ENCODE measurements at regions not wholly inside any gene's neighbourhood (a gene's known extent, or its start where the extent isn't known, plus 50 kb on each side); places are given as distances from the start of the nearest gene placed in this dataset.

GRCh38 chr3:110788794-110789193 is 282.8 kb upstream of the NECTIN3 start:
- H3K4me1 ChIP-seq, result peaks cover 2% of the 10 kb centered on the region; the same call in 1 of the 2 replicates
- no peaks in the 10 kb centered on the region for H3K36me3 ChIP-seq
- no peak overlapping the region for H3K4me3 ChIP-seq
- 0 out of 2 replicates have a peak, but pooled peaks cover 3% of the 10 kb centered on the region for H3K9me3 ChIP-seq (replicated peaks)
- no peak overlapping the region for H3K27ac ChIP-seq
- H3K27me3 ChIP-seq, result no peaks in the 10 kb centered on the region
- no peak for DNase-seq

DNA sequence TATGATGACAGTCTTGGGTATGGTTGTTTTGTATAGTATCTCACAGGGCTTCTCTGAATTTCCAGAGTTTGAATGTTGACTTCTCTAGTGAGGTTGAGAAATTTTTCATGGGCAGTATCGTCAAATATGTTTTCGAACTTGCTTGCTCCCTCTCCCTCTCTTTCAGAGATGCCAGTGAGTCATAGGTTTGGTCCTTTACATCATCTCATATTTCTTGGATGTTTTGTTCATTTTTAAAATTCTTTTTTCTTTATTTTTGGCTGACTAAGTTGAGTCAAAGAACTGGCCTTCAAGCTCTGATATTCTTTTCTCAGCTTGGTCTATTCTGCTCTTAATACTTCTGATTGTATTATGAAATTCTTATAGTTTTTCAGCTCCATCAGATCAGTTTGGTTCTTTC is 282.3 kb upstream of the NECTIN3 start:
- Histone ChIP-seq H3K27ac (no peak overlapping the region), H3K27me3 (no peaks in the 10 kb centered on the region), H3K36me3 (no peaks in the 10 kb centered on the region), H3K4me1 (peaks cover 2% of the 10 kb centered on the region; the same call in 1 of the 2 replicates), H3K9me3 (replicated peaks) (0 out of 2 replicates have a peak, but pooled peaks cover 3% of the 10 kb centered on the region), H3K4me3 (no peak overlapping the region)
- no peak for DNase-seq

- H3K9me3 ChIP-seq (replicated peaks), result 0 out of 2 replicates have a peak, but pooled peaks cover 3% of the 10 kb centered on the region
- no peak overlapping the region for H3K4me3 ChIP-seq
- H3K4me1 ChIP-seq, result peaks cover 2% of the 10 kb centered on the region; the same call in 1 of the 2 replicates
- H3K36me3 ChIP-seq, result no peaks in the 10 kb centered on the region
- H3K27me3 ChIP-seq, result no peaks in the 10 kb centered on the region
- no peak overlapping the region for H3K27ac ChIP-seq
- DNase-seq, result no peak
These were observed 281.0 kb upstream of the NECTIN3 start for GRCh38 chr3:110790631-110791030.

GRCh38 chr3:110791995-110792686 is 279.5 kb upstream of the NECTIN3 start:
- no peaks in the 10 kb centered on the region for H3K27me3 ChIP-seq
- DNase-seq, result no peak
- H3K4me3 ChIP-seq, result no peak overlapping the region
- no peaks in the 10 kb centered on the region for H3K36me3 ChIP-seq
- H3K9me3 ChIP-seq (replicated peaks), result 0 out of 2 replicates have a peak, but pooled peaks cover 3% of the 10 kb centered on the region
- peaks cover 13% of the 10 kb centered on the region for H3K4me1 ChIP-seq
- H3K27ac ChIP-seq, result no peak overlapping the region

GRCh38 chr3:110793611-110794010 is 278.0 kb upstream of the NECTIN3 start:
- no peak overlapping the region for H3K4me3 ChIP-seq
- DNase-seq, result no peak

DNA sequence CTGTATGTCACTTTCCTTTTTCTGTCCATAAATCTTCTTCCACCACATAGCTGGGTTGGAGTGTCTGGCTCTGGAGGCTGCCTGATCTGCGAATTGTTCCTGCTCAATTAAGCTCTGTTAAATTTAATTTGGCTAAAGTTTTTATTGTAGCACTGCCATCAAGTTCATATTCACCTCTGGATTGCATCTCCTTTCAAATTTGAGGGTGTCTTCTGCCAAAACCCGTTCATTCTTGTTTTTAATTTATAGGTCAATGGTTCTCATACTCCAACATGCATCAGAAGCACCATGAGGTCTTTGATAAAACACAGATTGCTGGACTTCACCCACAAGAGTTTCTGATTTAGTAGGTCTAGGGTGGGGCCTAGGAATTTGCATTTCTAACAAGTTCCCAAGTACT is 276.5 kb upstream of the NECTIN3 start:
- Histone ChIP-seq H3K27ac (no peak overlapping the region), H3K27me3 (no peaks in the 10 kb centered on the region), H3K9me3 (replicated peaks) (no peaks in the 10 kb centered on the region), H3K4me1 (peaks cover 12% of the 10 kb centered on the region), H3K4me3 (no peak overlapping the region), H3K36me3 (no peaks in the 10 kb centered on the region)
- DNase-seq, result no peak

More at GRCh38 chr3:110793611-110794010, 278.0 kb upstream of the NECTIN3 start:
- no peaks in the 10 kb centered on the region for H3K27me3 ChIP-seq
- H3K27ac ChIP-seq, result no peak overlapping the region
- H3K9me3 ChIP-seq (replicated peaks), result 0 out of 2 replicates have a peak, but pooled peaks cover 3% of the 10 kb centered on the region
- peaks cover 14% of the 10 kb centered on the region for H3K4me1 ChIP-seq
- no peaks in the 10 kb centered on the region for H3K36me3 ChIP-seq

- H3K4me3 ChIP-seq, result no peak overlapping the region
- H3K4me1 ChIP-seq, result peaks cover 12% of the 10 kb centered on the region
- no peaks in the 10 kb centered on the region for H3K9me3 ChIP-seq (replicated peaks)
- DNase-seq, result no peak
- no peaks in the 10 kb centered on the region for H3K27me3 ChIP-seq
- no peaks in the 10 kb centered on the region for H3K36me3 ChIP-seq
- no peak overlapping the region for H3K27ac ChIP-seq
These were observed 272.3 kb upstream of the NECTIN3 start for GRCh38 chr3:110799271-110799670.

DNA sequence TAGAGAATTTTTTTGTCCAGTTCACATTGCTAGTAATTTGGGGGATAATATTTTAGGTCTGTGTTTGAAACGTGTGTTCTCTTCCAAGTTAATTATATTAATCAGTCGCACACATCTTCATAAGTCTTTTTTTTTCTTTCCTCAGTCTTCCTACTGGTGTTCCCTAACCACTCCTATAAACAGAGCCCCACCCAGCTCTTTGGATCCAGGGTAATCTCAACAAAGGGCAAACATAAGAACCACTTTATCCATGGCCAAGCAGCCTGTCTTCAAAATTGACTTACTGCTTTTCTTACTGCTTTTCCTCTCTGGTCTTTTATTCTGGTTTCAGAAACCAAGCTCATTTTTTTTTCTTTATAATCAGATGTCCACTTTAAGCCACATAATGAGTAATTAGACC is 266.8 kb upstream of the NECTIN3 start:
- Histone ChIP-seq H3K4me1 (peaks cover 13% of the 10 kb centered on the region), H3K27me3 (no peaks in the 10 kb centered on the region), H3K27ac (no peak overlapping the region), H3K36me3 (no peaks in the 10 kb centered on the region), H3K9me3 (replicated peaks) (no peaks in the 10 kb centered on the region), H3K4me3 (no peak overlapping the region)
- no peak for DNase-seq

- no peaks in the 10 kb centered on the region for H3K27me3 ChIP-seq
- H3K36me3 ChIP-seq, result no peaks in the 10 kb centered on the region
- DNase-seq, result no peak
- H3K27ac ChIP-seq, result no peak overlapping the region
- peaks cover 13% of the 10 kb centered on the region for H3K4me1 ChIP-seq
- no peak overlapping the region for H3K4me3 ChIP-seq
- H3K9me3 ChIP-seq (replicated peaks), result no peaks in the 10 kb centered on the region
These were observed 264.7 kb upstream of the NECTIN3 start for GRCh38 chr3:110806924-110807323.

- Histone ChIP-seq H3K9me3 (replicated peaks) (no peaks in the 10 kb centered on the region), H3K4me1 (peaks cover 14% of the 10 kb centered on the region), H3K36me3 (no peaks in the 10 kb centered on the region), H3K27me3 (no peaks in the 10 kb centered on the region), H3K4me3 (no peak overlapping the region), H3K27ac (peak overlapping the region; percentile 36)
- no peak for DNase-seq
These were observed 263.0 kb upstream of the NECTIN3 start for GRCh38 chr3:110808630-110809029.

DNA sequence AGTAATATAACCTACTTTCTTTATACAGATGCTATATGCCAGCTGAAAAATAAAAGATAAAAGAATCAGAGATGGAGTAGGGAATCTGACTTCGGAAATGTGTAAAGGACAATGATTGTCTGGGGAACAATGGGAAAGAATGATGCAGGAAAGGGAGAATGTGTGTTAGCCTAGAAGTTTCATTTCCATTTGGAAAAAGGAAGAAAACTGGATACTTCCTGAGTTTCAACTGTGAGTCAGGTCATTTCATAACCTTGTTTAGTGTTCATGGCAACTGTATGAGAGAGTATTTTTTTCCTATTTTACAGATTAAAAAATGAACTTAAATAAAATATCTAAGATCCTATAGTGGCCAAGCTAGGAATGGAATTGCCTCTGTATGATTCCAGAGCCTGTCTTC is 261.3 kb upstream of the NECTIN3 start:
- no peaks in the 10 kb centered on the region for H3K36me3 ChIP-seq
- H3K4me1 ChIP-seq, result peaks cover 31% of the 10 kb centered on the region
- DNase-seq, result no peak
- no peaks in the 10 kb centered on the region for H3K27me3 ChIP-seq
- H3K9me3 ChIP-seq (replicated peaks), result no peaks in the 10 kb centered on the region
- H3K27ac ChIP-seq, result no peak overlapping the region
- no peak overlapping the region for H3K4me3 ChIP-seq

DNA sequence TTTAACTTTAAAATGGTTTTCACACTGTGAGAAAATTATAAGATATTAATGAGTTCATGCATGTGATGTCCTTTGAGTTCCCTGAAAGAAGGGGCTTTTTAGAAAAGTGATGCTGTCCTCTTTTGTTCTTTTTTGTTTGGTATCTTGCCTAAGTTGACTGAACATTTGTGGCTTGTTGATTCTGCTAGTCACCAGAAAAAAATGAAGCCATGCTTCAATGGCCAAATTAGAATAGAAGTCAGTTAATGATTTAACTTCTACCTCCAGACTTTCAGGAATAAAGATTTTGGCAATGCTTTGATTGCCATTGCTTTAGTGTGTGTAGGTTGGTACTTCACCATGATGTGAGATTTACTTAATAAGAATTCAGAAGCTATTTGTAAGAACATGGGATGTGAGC is 260.6 kb upstream of the NECTIN3 start:
- H3K4me3 ChIP-seq, result no peak overlapping the region
- no peaks in the 10 kb centered on the region for H3K9me3 ChIP-seq (replicated peaks)
- H3K27ac ChIP-seq, result no peak overlapping the region
- peaks cover 34% of the 10 kb centered on the region for H3K4me1 ChIP-seq
- H3K36me3 ChIP-seq, result no peaks in the 10 kb centered on the region
- H3K27me3 ChIP-seq, result no peaks in the 10 kb centered on the region
- no peak for DNase-seq

GRCh38 chr3:110813541-110813940 is 258.1 kb upstream of the NECTIN3 start:
- DNase-seq, result no peak
- Histone ChIP-seq H3K9me3 (replicated peaks) (no peaks in the 10 kb centered on the region), H3K27ac (peak overlapping the region; percentile 79)

GRCh38 chr3:110814170-110815007 is 257.2 kb upstream of the NECTIN3 start:
- Histone ChIP-seq H3K9me3 (replicated peaks) (no peaks in the 10 kb centered on the region), H3K27ac (peak overlapping the region; percentile 79), H3K4me1 (peaks cover 21% of the 10 kb centered on the region), H3K27me3 (no peaks in the 10 kb centered on the region), H3K4me3 (no peak overlapping the region), H3K36me3 (no peaks in the 10 kb centered on the region)
- DNase-seq, result peak; percentile 49 to 72

More at GRCh38 chr3:110813541-110813940, 258.1 kb upstream of the NECTIN3 start:
- H3K27me3 ChIP-seq, result no peaks in the 10 kb centered on the region
- no peaks in the 10 kb centered on the region for H3K36me3 ChIP-seq
- H3K4me1 ChIP-seq, result peaks cover 27% of the 10 kb centered on the region
- H3K4me3 ChIP-seq, result no peak overlapping the region

- H3K9me3 ChIP-seq (replicated peaks), result no peaks in the 10 kb centered on the region
- DNase-seq, result peak; percentile 33 to 73
- peak overlapping the region; percentile 79 for H3K27ac ChIP-seq
- peaks cover 21% of the 10 kb centered on the region for H3K4me1 ChIP-seq
- no peaks in the 10 kb centered on the region for H3K36me3 ChIP-seq
- H3K27me3 ChIP-seq, result no peaks in the 10 kb centered on the region
- H3K4me3 ChIP-seq, result no peak overlapping the region
These were observed 256.5 kb upstream of the NECTIN3 start for GRCh38 chr3:110815008-110815583.

All from SJCRH30 (cell line).